GM23338 (cell line): ENCODE measurements at regions not wholly inside any gene's neighbourhood (a gene's known extent, or its start where the extent isn't known, plus 50 kb on each side); places are given as distances from the start of the nearest gene placed in this dataset.

Experiments used
- ATAC-seq: fragments of 200-7000 bp; cut with Tn5 transposase; 3 replicates; pipeline ENCODE4 v1.9.1; 2020
- DNase-seq: peaks from one replicate; pipeline ENCODE4 v3.0.0-alpha.2; 2015; ENCODE audit warnings: low spot score
- H2AFZ ChIP-seq: fragments of 200-600 bp; sonication (generic); 2 replicates; pipeline ENCODE4 v1.8.0; 2016; ENCODE audit warnings: antibody characterized with exemption, mild to moderate bottlenecking, moderate library complexity
- H3F3A ChIP-seq: fragments of 200-600 bp; sonication (generic); replicated peaks from 2 replicates; pipeline ENCODE4 v1.8.0; 2017; ENCODE audit warnings: antibody characterized with exemption, mixed run types, low read depth
- H3K27ac ChIP-seq: fragments of 200-600 bp; sonication (generic); 2 replicates; pipeline ENCODE4 v1.6.1; 2016; ENCODE audit warnings: low read depth
- H3K27me3 ChIP-seq: fragments of 200-600 bp; sonication (generic); 2 replicates; pipeline ENCODE4 v1.8.0; 2016; ENCODE audit warnings: mild to moderate bottlenecking, mixed run types, moderate library complexity; ENCODE audit not compliant: insufficient read depth
- H3K36me3 ChIP-seq: fragments of 200-600 bp; sonication (generic); 2 replicates; pipeline ENCODE4 v1.8.0; 2016; ENCODE audit warnings: mild to moderate bottlenecking; ENCODE audit not compliant: insufficient read depth
- H3K4me1 ChIP-seq: fragments of 200-600 bp; sonication (generic); 2 replicates; pipeline ENCODE4 v1.8.0; 2016; ENCODE audit warnings: mild to moderate bottlenecking, moderate library complexity; ENCODE audit not compliant: insufficient read depth
- H3K4me2 ChIP-seq: fragments of 200-600 bp; sonication (generic); 2 replicates; pipeline ENCODE4 v1.7.1; 2017; ENCODE audit warnings: mixed run types
- H3K4me3 ChIP-seq: fragments of 200-600 bp; sonication (generic); 2 replicates; pipeline ENCODE4 v1.6.1; 2016; ENCODE audit warnings: mixed run types
- H3K79me2 ChIP-seq: fragments of 200-600 bp; sonication (generic); replicated peaks from 2 replicates; pipeline ENCODE4 v1.8.0; 2017; ENCODE audit warnings: mild to moderate bottlenecking; ENCODE audit not compliant: insufficient read depth
- H3K9me2 ChIP-seq: fragments of 200-600 bp; sonication (generic); 2 replicates; pipeline ENCODE4 v1.8.0; 2017; ENCODE audit not compliant: insufficient read depth
- H4K20me1 ChIP-seq: fragments of 200-600 bp; sonication (generic); replicated peaks from 2 replicates; pipeline ENCODE4 v1.8.0; 2017; ENCODE audit warnings: mild to moderate bottlenecking; ENCODE audit not compliant: insufficient read depth
- H3K27ac Mint-ChIP-seq: 2 replicates; pipeline ENCODE4 v1.8.0; 2020; ENCODE audit warnings: inconsistent platforms, mild to moderate bottlenecking, moderate library complexity, mixed read lengths
- H3K27me3 Mint-ChIP-seq: 3 replicates; pipeline ENCODE4 v1.8.0; 2022; ENCODE audit warnings: low read depth, mild to moderate bottlenecking, moderate library complexity, mixed read lengths, inconsistent platforms; ENCODE audit not compliant: insufficient read depth, poor library complexity
- H3K36me3 Mint-ChIP-seq: 3 replicates; pipeline ENCODE4 v1.8.0; 2021; ENCODE audit warnings: low read depth, mild to moderate bottlenecking, inconsistent platforms, moderate library complexity, mixed read lengths
- H3K4me1 Mint-ChIP-seq: 3 replicates; pipeline ENCODE4 v1.8.0; 2020; ENCODE audit warnings: mild to moderate bottlenecking, inconsistent platforms, mixed read lengths
- H3K4me3 Mint-ChIP-seq: 3 replicates; pipeline ENCODE4 v1.8.0; 2021; ENCODE audit warnings: moderate library complexity, mild to moderate bottlenecking, inconsistent platforms, mixed read lengths
- H3K9me3 Mint-ChIP-seq: 3 replicates; pipeline ENCODE4 v1.8.0; 2020; ENCODE audit warnings: moderate library complexity, mild to moderate bottlenecking, inconsistent platforms, mixed read lengths
- CREB1 ChIP-seq: fragments of 250-450 bp; sonication (Bioruptor Pico); IDR thresholded peaks from 2 replicates; pipeline ENCODE4 v1.5.0; 2020; ENCODE audit warnings: low read depth, mild to moderate bottlenecking, moderate library complexity
- ETS1 ChIP-seq: IDR thresholded peaks from 2 replicates; pipeline ENCODE4 v1.6.1; 2016; ENCODE audit warnings: antibody characterized with exemption
- EZH2 ChIP-seq: fragments of 200-600 bp; sonication (generic); IDR thresholded peaks from one replicate; pipeline ENCODE4 v1.8.0; 2017; ENCODE audit warnings: antibody characterized with exemption, mild to moderate bottlenecking, low read depth; ENCODE audit not compliant: unreplicated experiment
- EZH2phosphoT487 ChIP-seq: fragments of 200-600 bp; sonication (generic); IDR thresholded peaks from one replicate; pipeline ENCODE4 v1.8.1; 2018; ENCODE audit warnings: antibody characterized with exemption; ENCODE audit not compliant: unreplicated experiment
- JUNB ChIP-seq: IDR thresholded peaks from one replicate; pipeline ENCODE4 v1.6.1; 2016; ENCODE audit warnings: antibody characterized with exemption; ENCODE audit not compliant: unreplicated experiment
- NANOG ChIP-seq: IDR thresholded peaks from 2 replicates; pipeline ENCODE4 v1.6.1; 2016; ENCODE audit warnings: antibody characterized with exemption, borderline replicate concordance
- POLR2AphosphoS5 ChIP-seq: IDR thresholded peaks from 2 replicates; pipeline ENCODE4 v1.6.1; 2016; ENCODE audit warnings: antibody characterized with exemption, low read depth
- STAT1 ChIP-seq: IDR thresholded peaks from one replicate; pipeline ENCODE4 v1.6.1; 2016; ENCODE audit warnings: antibody characterized with exemption; ENCODE audit not compliant: unreplicated experiment
- ZNF114 ChIP-seq: fragments of 250-450 bp; sonication (Bioruptor Pico); IDR thresholded peaks from 2 replicates; pipeline ENCODE4 v1.5.0; 2020; ENCODE audit warnings: mild to moderate bottlenecking, moderate library complexity
- ZNF331 ChIP-seq: fragments of 250-450 bp; sonication (Bioruptor Pico); IDR thresholded peaks from 2 replicates; pipeline ENCODE4 v1.5.0; 2020; ENCODE audit warnings: low read depth, mild to moderate bottlenecking, moderate library complexity
- ZNF462 ChIP-seq: fragments of 250-450 bp; sonication (Bioruptor Pico); IDR thresholded peaks from 2 replicates; pipeline ENCODE4 v1.5.0; 2020; ENCODE audit warnings: mild to moderate bottlenecking, moderate library complexity
- TF ChIP-seq, protein P1 (sequence below): IDR thresholded peaks from one replicate; pipeline ENCODE4 v1.6.1; 2018; ENCODE audit warnings: antibody characterized with exemption; ENCODE audit not compliant: unreplicated experiment
- TF ChIP-seq, protein P2 (sequence below), 2 experiments: fragments of 200-600 bp in 1 of 2; sonication (generic) in 1 of 2; conservative IDR thresholded peaks; 2 replicates each; pipeline versions ENCODE4 v1.5.1 to v1.6.1; 2016 to 2017; ENCODE audit warnings: antibody characterized with exemption in 2 of 2, low read depth in 2 of 2, mild to moderate bottlenecking in 2 of 2, moderate library complexity in 1 of 2

DNA sequence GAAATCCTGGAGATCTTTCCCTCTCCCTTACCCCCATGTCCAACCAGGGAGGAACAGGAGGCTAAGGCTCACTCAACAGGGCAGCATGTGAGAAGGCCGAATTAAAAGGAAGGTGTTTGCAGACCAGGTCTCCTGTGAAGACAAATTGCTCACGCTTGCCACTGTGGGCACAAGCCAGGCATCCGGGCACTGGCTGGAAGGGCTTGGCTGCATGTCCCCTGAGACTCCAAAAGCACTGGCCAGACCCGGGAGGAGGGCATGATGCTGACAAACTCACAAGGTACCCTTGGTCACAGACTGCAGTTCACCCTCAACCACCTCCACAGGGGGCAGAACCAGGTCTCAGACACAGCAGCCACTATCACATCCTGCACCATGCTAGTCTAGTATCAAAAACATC, 113.7 kb upstream of the NSMCE3 start:
- Histone ChIP-seq H3K27ac (no peak overlapping the region), H3K27me3 (no peaks in the 10 kb centered on the region), H3F3A (no peaks in the 10 kb centered on the region), H3K79me2 (no peaks in the 10 kb centered on the region), H4K20me1 (no peaks in the 10 kb centered on the region), H3K4me3 (no peak overlapping the region), H3K36me3 (no peaks in the 10 kb centered on the region), H3K4me2 (no peak overlapping the region), H3K9me2 (no peaks in the 10 kb centered on the region), H2AFZ (no peak overlapping the region), H3K4me1 (no peaks in the 10 kb centered on the region)
- Mint-ChIP-seq H3K4me1 (peaks cover 2% of the 10 kb centered on the region; the same call in 1 of the 3 replicates), H3K9me3 (peaks cover 6% of the 10 kb centered on the region; the same call in 2 of the 3 replicates), H3K4me3 (no peak overlapping the region), H3K36me3 (peaks cover 2% of the 10 kb centered on the region; the same call in 1 of the 3 replicates), H3K27me3 (peaks cover 12% of the 10 kb centered on the region), H3K27ac (no peak overlapping the region)
- ATAC-seq = no peak
- TF ChIP-seq EZH2 (no peak), JUNB (no peak), ZNF462 (CRISPR knock-in tag) (no peak), STAT1 (no peak), POLR2AphosphoS5 (no peak), ETS1 (no peak), NANOG (no peak), CREB1 (CRISPR knock-in tag) (no peak), EZH2phosphoT487 (no peak), ZNF114 (CRISPR knock-in tag) (no peak), ZNF331 (CRISPR knock-in tag) (no peak)
- TF ChIP-seq, protein P1, sequence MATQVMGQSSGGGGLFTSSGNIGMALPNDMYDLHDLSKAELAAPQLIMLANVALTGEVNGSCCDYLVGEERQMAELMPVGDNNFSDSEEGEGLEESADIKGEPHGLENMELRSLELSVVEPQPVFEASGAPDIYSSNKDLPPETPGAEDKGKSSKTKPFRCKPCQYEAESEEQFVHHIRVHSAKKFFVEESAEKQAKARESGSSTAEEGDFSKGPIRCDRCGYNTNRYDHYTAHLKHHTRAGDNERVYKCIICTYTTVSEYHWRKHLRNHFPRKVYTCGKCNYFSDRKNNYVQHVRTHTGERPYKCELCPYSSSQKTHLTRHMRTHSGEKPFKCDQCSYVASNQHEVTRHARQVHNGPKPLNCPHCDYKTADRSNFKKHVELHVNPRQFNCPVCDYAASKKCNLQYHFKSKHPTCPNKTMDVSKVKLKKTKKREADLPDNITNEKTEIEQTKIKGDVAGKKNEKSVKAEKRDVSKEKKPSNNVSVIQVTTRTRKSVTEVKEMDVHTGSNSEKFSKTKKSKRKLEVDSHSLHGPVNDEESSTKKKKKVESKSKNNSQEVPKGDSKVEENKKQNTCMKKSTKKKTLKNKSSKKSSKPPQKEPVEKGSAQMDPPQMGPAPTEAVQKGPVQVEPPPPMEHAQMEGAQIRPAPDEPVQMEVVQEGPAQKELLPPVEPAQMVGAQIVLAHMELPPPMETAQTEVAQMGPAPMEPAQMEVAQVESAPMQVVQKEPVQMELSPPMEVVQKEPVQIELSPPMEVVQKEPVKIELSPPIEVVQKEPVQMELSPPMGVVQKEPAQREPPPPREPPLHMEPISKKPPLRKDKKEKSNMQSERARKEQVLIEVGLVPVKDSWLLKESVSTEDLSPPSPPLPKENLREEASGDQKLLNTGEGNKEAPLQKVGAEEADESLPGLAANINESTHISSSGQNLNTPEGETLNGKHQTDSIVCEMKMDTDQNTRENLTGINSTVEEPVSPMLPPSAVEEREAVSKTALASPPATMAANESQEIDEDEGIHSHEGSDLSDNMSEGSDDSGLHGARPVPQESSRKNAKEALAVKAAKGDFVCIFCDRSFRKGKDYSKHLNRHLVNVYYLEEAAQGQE = no peak
- TF ChIP-seq, protein P2, sequence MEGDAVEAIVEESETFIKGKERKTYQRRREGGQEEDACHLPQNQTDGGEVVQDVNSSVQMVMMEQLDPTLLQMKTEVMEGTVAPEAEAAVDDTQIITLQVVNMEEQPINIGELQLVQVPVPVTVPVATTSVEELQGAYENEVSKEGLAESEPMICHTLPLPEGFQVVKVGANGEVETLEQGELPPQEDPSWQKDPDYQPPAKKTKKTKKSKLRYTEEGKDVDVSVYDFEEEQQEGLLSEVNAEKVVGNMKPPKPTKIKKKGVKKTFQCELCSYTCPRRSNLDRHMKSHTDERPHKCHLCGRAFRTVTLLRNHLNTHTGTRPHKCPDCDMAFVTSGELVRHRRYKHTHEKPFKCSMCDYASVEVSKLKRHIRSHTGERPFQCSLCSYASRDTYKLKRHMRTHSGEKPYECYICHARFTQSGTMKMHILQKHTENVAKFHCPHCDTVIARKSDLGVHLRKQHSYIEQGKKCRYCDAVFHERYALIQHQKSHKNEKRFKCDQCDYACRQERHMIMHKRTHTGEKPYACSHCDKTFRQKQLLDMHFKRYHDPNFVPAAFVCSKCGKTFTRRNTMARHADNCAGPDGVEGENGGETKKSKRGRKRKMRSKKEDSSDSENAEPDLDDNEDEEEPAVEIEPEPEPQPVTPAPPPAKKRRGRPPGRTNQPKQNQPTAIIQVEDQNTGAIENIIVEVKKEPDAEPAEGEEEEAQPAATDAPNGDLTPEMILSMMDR (conservative IDR thresholded peaks at IDR 0.05; ENCODE audit: low read depth in 2 of 2) = no peak
- no peak for DNase-seq
